H9 (cell line): ENCODE measurements at regions not wholly inside any gene's neighbourhood (a gene's known extent, or its start where the extent isn't known, plus 50 kb on each side); places are given as distances from the start of the nearest gene placed in this dataset.

Source experiments
- DNase-seq: peaks from one replicate; pipeline ENCODE4 v3.0.0-alpha.2; 2017
- H2AFZ ChIP-seq: one replicate; pipeline ENCODE4 v1.6.1; 2013; ENCODE audit warnings: mild to moderate bottlenecking, low read length, control low read depth, moderate library complexity
- H2AK5ac ChIP-seq: 2 replicates; pipeline ENCODE4 v1.6.1; 2013; ENCODE audit warnings: low read length, control low read depth, mixed read lengths; ENCODE audit not compliant: insufficient read length
- H2BK120ac ChIP-seq: one replicate; pipeline ENCODE4 v1.6.1; 2013; ENCODE audit warnings: low read depth, mild to moderate bottlenecking, low read length, control low read depth, inconsistent platforms; ENCODE audit not compliant: poor library complexity, severe bottlenecking
- H2BK12ac ChIP-seq: 2 replicates; pipeline ENCODE4 v1.6.1; 2013; ENCODE audit warnings: low read length, control low read depth, mixed read lengths, low read depth; ENCODE audit not compliant: insufficient read length
- H2BK15ac ChIP-seq: 2 replicates; pipeline ENCODE4 v1.6.1; 2013; ENCODE audit warnings: low read depth, low read length, control low read depth
- H2BK20ac ChIP-seq: one replicate; pipeline ENCODE4 v1.6.1; 2013; ENCODE audit warnings: low read depth, mild to moderate bottlenecking, low read length, control low read depth, inconsistent platforms; ENCODE audit not compliant: poor library complexity, severe bottlenecking
- H2BK5ac ChIP-seq: 2 replicates; pipeline ENCODE4 v1.6.1; 2013; ENCODE audit warnings: low read length, control low read depth, mixed read lengths; ENCODE audit not compliant: insufficient read length
- H3K14ac ChIP-seq: 2 replicates; pipeline ENCODE4 v1.6.1; 2013; ENCODE audit warnings: low read length, control low read depth; ENCODE audit not compliant: insufficient read depth
- H3K18ac ChIP-seq: 2 replicates; pipeline ENCODE4 v1.6.1; 2013; ENCODE audit warnings: low read depth, mild to moderate bottlenecking, mixed read lengths, low read length, control low read depth; ENCODE audit not compliant: insufficient read length
- H3K23ac ChIP-seq: 2 replicates; pipeline ENCODE4 v1.6.1; 2013; ENCODE audit warnings: low read length, control low read depth, mixed read lengths, low read depth; ENCODE audit not compliant: insufficient read length
- H3K23me2 ChIP-seq: 2 replicates; pipeline ENCODE4 v1.6.1; 2013; ENCODE audit warnings: low read depth, mild to moderate bottlenecking, mixed read lengths, low read length, control low read depth; ENCODE audit not compliant: insufficient read length, poor library complexity, severe bottlenecking
- H3K27ac ChIP-seq: 2 replicates; pipeline ENCODE4 v1.5.1; 2013; ENCODE audit warnings: low read length, control low read depth, mixed read lengths, low read depth; ENCODE audit not compliant: insufficient read length
- H3K27me3 ChIP-seq: 2 replicates; pipeline ENCODE4 v1.6.1; 2013; ENCODE audit warnings: low read length, control low read depth, inconsistent platforms; ENCODE audit not compliant: insufficient read depth
- H3K4ac ChIP-seq: 2 replicates; pipeline ENCODE4 v1.6.1; 2013; ENCODE audit warnings: low read depth, mild to moderate bottlenecking, control low read depth, inconsistent platforms, low read length, moderate library complexity
- H3K4me1 ChIP-seq: 2 replicates; pipeline ENCODE4 v1.6.1; 2013; ENCODE audit warnings: low read length, control low read depth, inconsistent platforms; ENCODE audit not compliant: insufficient read depth
- H3K4me2 ChIP-seq: 2 replicates; pipeline ENCODE4 v1.6.1; 2013; ENCODE audit warnings: low read length, control low read depth, mixed read lengths; ENCODE audit not compliant: insufficient read length, insufficient read depth
- H3K56ac ChIP-seq: 2 replicates; pipeline ENCODE4 v1.6.1; 2013; ENCODE audit warnings: low read depth, mild to moderate bottlenecking, mixed read lengths, low read length, control low read depth; ENCODE audit not compliant: insufficient read length
- H3K79me1 ChIP-seq: 2 replicates; pipeline ENCODE4 v1.6.1; 2013; ENCODE audit warnings: low read depth, mild to moderate bottlenecking, moderate library complexity, low read length, control low read depth, inconsistent platforms; ENCODE audit not compliant: insufficient read depth, poor library complexity, severe bottlenecking
- H3K79me2 ChIP-seq: 2 replicates; pipeline ENCODE4 v1.6.1; 2013; ENCODE audit warnings: low read length, control low read depth, inconsistent platforms; ENCODE audit not compliant: insufficient read depth
- H3K9ac ChIP-seq: 2 replicates; pipeline ENCODE4 v1.6.1; 2013; ENCODE audit warnings: low read length, control low read depth, mixed read lengths; ENCODE audit not compliant: insufficient read length; ENCODE audit errors: extremely low read depth
- H3K9me3 ChIP-seq: one replicate; pipeline ENCODE4 v1.6.1; 2013; ENCODE audit warnings: low read depth, low read length, inconsistent platforms; ENCODE audit not compliant: control insufficient read depth
- H3T11ph ChIP-seq: one replicate; pipeline ENCODE4 v1.6.1; 2013; ENCODE audit warnings: mild to moderate bottlenecking, low read length, control low read depth, inconsistent platforms
- H4K20me1 ChIP-seq: one replicate; pipeline ENCODE4 v1.6.1; 2013; ENCODE audit not compliant: control insufficient read depth, insufficient read length, insufficient read depth
- H4K5ac ChIP-seq: 2 replicates; pipeline ENCODE4 v1.6.1; 2013; ENCODE audit warnings: low read depth, mild to moderate bottlenecking, mixed read lengths, low read length, control low read depth; ENCODE audit not compliant: insufficient read length
- H4K8ac ChIP-seq: replicated peaks from 2 replicates; pipeline ENCODE4 v1.6.1; 2013; ENCODE audit warnings: low read length, control low read depth, mixed read lengths, low read depth; ENCODE audit not compliant: insufficient read length
- H4K91ac ChIP-seq: 2 replicates; pipeline ENCODE4 v1.6.1; 2013; ENCODE audit warnings: low read depth, mild to moderate bottlenecking, moderate library complexity, mixed read lengths, low read length, control low read depth; ENCODE audit not compliant: insufficient read length
- H3K27ac Mint-ChIP-seq, 3 experiments: 2 replicates in 2 of 3; 3 replicates in 1 of 3; pipeline ENCODE4 v1.8.0; 2020 to 2021; ENCODE audit warnings: mixed read lengths in 3 of 3, mild to moderate bottlenecking in 1 of 3, moderate library complexity in 1 of 3
- H3K27me3 Mint-ChIP-seq: 2 replicates; pipeline ENCODE4 v1.8.0; 2021; ENCODE audit warnings: low read depth, mild to moderate bottlenecking, moderate library complexity, mixed read lengths
- H3K36me3 Mint-ChIP-seq, 3 experiments: 2 replicates in 2 of 3; 3 replicates in 1 of 3; pipeline ENCODE4 v1.8.0; 2020 to 2021; ENCODE audit warnings: low read depth in 3 of 3, mixed read lengths in 3 of 3; ENCODE audit not compliant: insufficient read depth in 1 of 3
- H3K4me1 Mint-ChIP-seq, 2 experiments: 2 replicates each; pipeline ENCODE4 v1.8.0; 2020; ENCODE audit warnings: mixed read lengths in 2 of 2
- H3K4me3 Mint-ChIP-seq, 2 experiments: 2 replicates in 1 of 2; 3 replicates in 1 of 2; pipeline ENCODE4 v1.8.0; 2020 to 2021; ENCODE audit warnings: mild to moderate bottlenecking in 2 of 2, mixed read lengths in 2 of 2, moderate library complexity in 1 of 2
- H3K9me3 Mint-ChIP-seq, 2 experiments: 2 replicates in 1 of 2; 3 replicates in 1 of 2; pipeline ENCODE4 v1.8.0; 2020; ENCODE audit warnings: mild to moderate bottlenecking in 2 of 2, mixed read lengths in 2 of 2, moderate library complexity in 1 of 2
- CTCF ChIP-seq: fragments of 200-600 bp; sonication (generic); conservative IDR thresholded peaks from 3 replicates; pipeline ENCODE4 v1.8.0; 2021; ENCODE audit warnings: antibody characterized with exemption, mild to moderate bottlenecking
- WGBS: extraction: QIAGEN DNeasy Blood & Tissue Kit; methylation state at CpG from one replicate; pipeline ENCODE4 v1.1.7; 2013; ENCODE audit warnings: missing lambda C conversion rate, low lambda C conversion rate, mixed read lengths; ENCODE audit not compliant: insufficient read length; ENCODE audit errors: extremely low coverage; 5-methylcytosine and 5-hydroxymethylcytosine counted together

GRCh38 chr2:236852977-236853374 lies 232.7 kb upstream of the COPS8 start:
- Mint-ChIP-seq H3K9me3 (peaks cover 8 to 13% of the 10 kb centered on the region in 2 experiments), H3K27ac (no peak overlapping the region), H3K4me1 (peaks cover 51 to 57% of the 10 kb centered on the region in 2 experiments), H3K36me3 (peaks cover 6 to 16% (median 8%) of the 10 kb centered on the region in 3 experiments; a peak in 5 of 7 replicates), H3K27me3 (peaks cover 13% of the 10 kb centered on the region), H3K4me3 (no peak overlapping the region)
- Histone ChIP-seq H3K79me2 (no peaks in the 10 kb centered on the region), H3K56ac (no peak overlapping the region), H4K91ac (no peak overlapping the region), H2BK20ac (no peak overlapping the region), H4K20me1 (no peaks in the 10 kb centered on the region), H3K4ac (no peak overlapping the region), H4K8ac (no peak overlapping the region), H2AFZ (no peak overlapping the region), H3K14ac (no peak overlapping the region), H3T11ph (no peak overlapping the region), H3K18ac (no peak overlapping the region), H3K23me2 (no peaks in the 10 kb centered on the region), H3K4me1 (peaks cover 6% of the 10 kb centered on the region; the same call in 1 of the 2 replicates), H3K27me3 (no peaks in the 10 kb centered on the region; the same call in 1 of the 2 replicates), H2BK120ac (no peak overlapping the region), H2BK5ac (no peak overlapping the region), H2BK12ac (no peak overlapping the region), H3K9me3 (no peaks in the 10 kb centered on the region), H4K5ac (no peak overlapping the region), H2BK15ac (no peak overlapping the region), H3K23ac (no peak overlapping the region), H3K27ac (no peak overlapping the region), H3K79me1 (no peaks in the 10 kb centered on the region), H2AK5ac (no peak overlapping the region), H3K4me2 (no peak overlapping the region), H3K9ac (no peak overlapping the region)
- WGBS, result no CpG with 5 or more reads among the region's 6 CpGs
- no peak for DNase-seq
- no peak for TF ChIP-seq CTCF
